CD4-positive, alpha-beta T cell treated with Interleukin-6 at 100 ng/mL for 8 hours (primary cell): ENCODE measurements at regions not wholly inside any gene's neighbourhood (a gene's known extent, or its start where the extent isn't known, plus 50 kb on each side); places are given as distances from the start of the nearest gene placed in this dataset.

ENCODE experiments used
- DNase-seq: peaks from one replicate; pipeline ENCODE4 v3.0.0-alpha.2; 2020; ENCODE audit warnings: mixed read lengths, low spot score

- DNase-seq, result no peak
Measured at GRCh38 chr14:99062216-99062615, 209.8 kb downstream of the BCL11B start.

- DNase-seq, result no peak
Measured at GRCh38 chr14:99062772-99063418, 209.1 kb downstream of the BCL11B start.

DNA sequence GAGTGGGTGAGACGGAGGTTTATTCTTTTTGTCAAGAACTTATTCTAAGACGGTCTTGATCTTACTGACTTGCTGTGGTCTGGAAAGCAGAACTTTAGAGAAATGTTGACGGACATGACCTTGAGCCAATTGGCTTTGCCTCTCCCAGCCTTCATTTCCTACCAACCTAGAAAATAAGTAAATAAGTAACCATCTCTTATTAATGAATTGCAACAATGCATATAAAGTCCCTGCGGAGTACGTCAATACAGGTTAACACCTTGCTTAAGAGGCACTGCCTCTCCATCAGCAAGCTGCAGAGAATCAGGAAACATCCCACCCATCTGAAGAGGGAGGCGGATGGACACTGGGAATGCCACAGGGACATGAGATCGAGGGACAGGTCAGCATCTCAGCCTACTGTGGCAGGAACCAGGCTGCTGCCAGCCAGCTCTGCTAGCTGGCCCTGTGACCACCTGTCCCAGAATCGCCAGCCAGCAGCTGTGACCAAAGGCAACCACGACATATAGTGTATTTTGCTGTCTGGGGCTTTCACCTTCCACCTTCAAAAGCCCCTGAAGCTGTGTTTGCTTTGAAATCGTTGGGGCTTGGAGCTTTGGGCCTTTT, 208.3 kb downstream of the BCL11B start:
- DNase-seq, result no peak

DNA sequence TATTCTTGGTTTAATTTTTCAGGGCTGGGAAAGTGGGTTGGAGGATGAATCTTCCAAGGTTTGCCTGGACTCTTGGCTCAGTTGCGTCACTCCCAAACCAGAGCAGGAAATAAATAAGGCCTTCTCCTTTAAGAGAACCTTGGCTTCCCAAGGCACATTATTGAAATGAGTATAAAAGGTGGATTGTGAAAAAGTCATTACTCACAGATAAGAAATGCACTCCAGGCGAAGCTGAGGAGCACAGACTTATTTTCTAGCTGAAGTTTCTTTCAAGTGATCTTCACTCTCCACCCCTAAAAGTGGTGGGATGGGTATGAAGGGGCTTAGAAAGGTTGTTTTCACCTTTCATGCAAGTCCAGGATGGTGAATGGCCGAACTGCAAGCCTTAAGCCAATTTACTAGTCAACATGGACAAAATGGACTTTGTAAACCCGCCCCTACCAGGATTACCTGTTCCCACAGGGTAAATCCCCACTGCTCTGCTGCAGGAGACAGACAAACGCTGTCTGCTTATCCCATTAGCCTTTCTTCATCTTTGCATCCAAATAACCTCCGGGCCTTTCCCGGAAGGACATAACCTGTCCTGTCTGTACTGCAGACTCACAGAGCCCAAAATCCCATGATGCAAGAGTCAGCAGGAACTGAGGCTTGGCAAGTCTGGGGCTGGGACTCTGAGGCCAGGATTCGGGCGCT, 207.6 kb downstream of the BCL11B start:
- DNase-seq, result no peak

GRCh38 chr14:99065551-99065950, 206.4 kb downstream of the BCL11B start:
- no peak for DNase-seq

- no peak for DNase-seq
Measured at GRCh38 chr14:99066378-99066777, 205.6 kb downstream of the BCL11B start.

- no peak for DNase-seq
Measured at GRCh38 chr14:99067141-99067920, 204.7 kb downstream of the BCL11B start.

DNA sequence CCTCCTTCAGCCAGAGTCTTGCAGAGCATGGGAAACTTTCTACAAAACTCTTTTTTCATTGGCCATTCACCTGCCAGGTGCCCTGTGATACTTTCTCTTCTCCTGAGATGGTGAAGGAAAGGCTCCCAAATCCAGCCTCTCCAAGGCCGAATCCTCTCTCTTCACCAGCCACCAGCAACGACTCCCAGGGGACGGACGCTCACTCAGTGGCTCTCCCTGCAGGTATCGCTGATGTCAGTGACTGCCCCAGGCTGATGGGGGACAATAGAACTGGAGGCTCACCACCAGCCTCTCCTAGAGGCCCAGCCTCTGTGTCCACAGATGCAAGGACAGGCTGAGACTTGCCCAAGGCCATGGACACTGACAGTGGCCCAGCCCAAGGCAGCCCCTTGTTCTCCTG, 204.1 kb downstream of the BCL11B start:
- DNase-seq, result no peak

DNA sequence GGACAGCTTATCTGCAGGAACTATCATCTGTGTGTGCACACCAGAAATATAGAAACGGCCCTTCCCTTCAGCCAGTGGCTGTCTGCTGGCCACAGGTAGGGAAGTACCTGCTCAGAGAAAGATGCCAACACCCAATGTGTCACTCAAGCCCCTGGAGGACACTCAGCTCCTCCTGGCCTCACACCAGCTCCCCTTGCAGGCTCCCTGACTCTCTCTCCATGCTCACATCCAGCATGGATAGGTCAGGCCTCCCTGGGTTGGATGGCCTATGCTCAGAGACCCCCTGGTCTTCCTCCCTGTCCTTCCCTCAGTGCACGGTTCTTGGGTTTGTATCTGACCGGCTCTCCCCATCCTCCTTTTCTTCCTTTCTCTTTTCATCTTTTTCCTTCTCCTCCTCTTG, 202.1 kb downstream of the BCL11B start:
- DNase-seq, result no peak

DNA sequence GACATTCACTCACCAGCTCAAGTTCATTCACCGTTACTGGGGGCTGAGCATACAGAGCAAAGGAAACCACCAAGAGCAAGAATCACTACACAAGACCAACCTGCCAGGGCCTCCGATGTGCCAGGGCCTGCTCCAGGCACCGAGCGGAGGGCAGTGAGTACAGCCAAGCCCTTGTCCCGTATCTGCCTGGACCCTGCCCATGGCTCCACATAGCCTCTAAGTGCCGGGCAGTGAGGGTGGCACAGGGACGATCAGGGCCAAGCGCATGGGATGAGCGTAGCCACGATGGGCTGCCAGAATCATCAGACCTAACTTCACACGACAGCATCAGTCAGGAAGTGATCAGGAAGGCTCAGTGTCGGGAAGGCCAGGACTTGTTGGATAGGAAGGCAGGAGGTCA, 199.6 kb downstream of the BCL11B start:
- no peak for DNase-seq

- no peak for DNase-seq
Measured at GRCh38 chr14:99072956-99073355, 199.0 kb downstream of the BCL11B start.

GRCh38 chr14:99073431-99073830, 198.6 kb downstream of the BCL11B start:
- no peak for DNase-seq

DNA sequence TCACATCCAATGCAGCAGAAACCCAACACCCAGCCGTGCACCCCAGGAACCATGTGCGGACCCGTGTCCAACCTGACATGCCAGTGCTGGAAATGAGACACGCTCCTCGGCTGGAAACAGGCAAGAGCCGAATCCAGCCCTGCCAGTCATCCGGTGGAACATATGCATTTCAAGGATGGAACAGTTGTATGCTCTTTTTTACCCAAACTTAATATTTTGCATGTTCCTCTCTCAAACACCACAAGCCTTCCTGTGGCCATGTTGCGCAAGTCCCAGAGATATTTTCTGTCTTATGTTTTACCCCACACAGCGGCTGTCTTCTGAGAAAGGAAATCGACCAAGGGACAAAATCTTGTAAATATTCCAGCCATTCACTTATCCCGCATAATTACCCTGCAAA, 196.9 kb downstream of the BCL11B start:
- DNase-seq, result no peak

DNA sequence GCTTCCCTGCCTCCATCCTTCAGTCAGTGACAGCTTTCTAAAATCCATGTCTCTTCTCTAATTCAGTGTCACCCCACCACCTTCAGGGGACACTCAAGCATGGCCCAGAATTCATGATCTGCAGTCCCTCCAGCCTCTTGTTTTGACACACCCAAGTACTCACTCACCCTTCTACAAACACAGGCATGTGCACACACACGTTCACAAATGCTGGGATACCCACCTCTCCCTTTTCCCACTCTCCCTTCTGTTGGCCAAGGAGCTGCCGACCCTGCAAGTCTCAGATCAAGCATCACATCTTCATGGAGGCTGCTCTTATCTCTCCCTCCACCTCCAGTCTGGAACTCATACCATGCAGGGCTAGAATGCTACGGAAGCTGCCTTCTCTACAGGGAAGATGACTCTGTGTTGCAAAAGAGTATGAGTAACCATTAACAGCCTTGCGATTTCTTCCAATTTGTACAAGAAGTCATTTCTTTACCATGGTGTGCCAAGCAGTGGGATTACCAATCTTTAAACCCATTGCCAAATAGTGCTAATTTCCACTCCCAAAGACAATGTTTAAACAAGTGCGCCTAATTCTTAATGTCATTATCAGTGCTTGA, 196.1 kb downstream of the BCL11B start:
- no peak for DNase-seq

- DNase-seq, result no peak
Measured at GRCh38 chr14:99077076-99077843, 194.7 kb downstream of the BCL11B start.

DNA sequence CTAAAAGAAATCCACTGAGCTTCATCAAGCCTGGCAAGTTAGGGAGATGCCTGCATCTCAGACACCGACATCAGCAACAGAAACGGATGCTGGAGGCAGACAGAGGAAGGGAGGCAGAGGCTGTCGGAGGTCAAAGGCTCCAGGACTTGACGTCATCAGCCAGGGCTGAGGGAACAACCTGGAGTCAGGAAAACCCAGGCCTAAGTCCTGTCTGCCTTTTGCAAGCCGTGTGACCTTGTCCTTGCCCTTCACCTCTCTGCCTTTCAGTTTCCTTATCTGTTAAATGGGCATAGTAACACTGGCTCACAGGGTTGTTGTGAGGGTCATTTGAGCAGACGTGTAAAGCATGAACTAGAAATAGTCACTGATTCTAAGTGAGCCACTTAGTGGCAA, 194.2 kb downstream of the BCL11B start:
- no peak for DNase-seq

- DNase-seq, result no peak
Measured at GRCh38 chr14:99078426-99078825, 193.6 kb downstream of the BCL11B start.

DNA sequence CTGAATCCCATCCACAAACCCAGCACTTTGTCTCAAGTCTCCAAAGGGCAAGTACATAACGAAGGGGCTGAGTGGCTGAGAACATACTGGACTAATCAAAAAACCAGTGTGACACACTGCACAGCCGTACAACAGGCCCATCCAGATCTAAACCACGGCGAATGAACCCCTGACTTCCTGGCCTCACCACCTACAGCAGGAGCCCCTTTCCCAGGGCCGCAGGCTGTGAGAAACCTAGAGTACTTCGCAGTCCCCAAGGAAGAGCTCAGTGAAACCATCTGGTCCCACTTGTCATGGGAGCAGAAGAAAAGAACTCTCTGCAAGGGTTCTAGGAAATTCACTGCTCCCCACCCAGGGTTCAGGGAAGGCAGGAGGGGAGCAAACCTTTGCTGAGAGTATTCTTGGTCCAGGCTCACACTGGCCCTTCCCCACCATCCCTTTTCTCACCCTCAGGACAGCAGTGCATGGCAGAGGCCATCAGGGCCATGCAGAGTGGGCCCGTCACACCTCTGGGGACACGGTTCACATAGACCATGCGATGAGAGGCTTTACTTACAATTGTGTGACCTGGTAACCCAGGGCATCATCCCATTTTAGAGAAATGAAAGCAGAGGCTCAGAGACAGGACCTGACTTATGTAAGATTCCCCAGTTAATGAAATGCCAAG, 192.8 kb downstream of the BCL11B start:
- no peak for DNase-seq

DNA sequence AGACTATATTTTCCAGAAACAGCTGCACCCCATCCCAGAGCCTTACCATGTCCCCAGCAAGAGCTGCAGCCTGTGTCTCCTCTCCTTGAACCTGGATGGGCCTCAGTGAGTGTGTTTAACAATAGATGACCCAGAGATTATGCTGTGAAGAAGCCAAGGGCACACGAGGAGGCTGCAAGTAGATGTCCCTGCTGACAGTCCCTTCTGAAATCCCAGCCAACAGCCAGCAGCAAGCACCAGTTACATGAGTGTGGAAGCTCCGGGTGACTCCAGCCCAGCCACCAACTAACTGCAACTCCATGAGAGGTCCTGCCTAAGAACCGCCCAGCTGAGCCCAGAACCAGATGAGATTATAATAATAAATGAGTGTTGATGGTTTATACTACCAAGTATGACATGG, 191.7 kb downstream of the BCL11B start:
- no peak for DNase-seq

GRCh38 chr14:99081156-99081765, 190.7 kb downstream of the BCL11B start:
- DNase-seq, result no peak

DNA sequence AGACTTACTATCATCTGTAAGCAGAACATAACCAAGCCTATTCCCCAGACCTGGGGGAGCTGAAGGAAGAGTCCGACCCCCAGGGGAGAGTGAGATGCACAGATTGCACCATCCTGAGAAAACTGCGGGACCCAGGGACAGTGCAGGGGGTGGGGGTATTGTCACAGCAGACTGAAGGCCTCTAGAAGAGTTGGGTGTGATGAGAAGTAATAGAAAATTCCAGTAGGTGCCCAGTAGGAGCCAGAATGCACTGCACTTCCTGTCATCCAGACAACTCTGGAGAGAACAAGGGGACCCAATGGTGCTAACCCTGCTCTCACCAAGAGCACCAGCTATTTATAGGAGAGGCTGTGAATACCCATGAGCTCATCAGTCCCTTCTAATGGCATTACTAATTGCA, 190.1 kb downstream of the BCL11B start:
- no peak for DNase-seq
